GM23338 (cell line): ENCODE measurements at regions not wholly inside any gene's neighbourhood (a gene's known extent, or its start where the extent isn't known, plus 50 kb on each side); places are given as distances from the start of the nearest gene placed in this dataset.

Experiments
- ATAC-seq: fragments of 200-7000 bp; cut with Tn5 transposase; 3 replicates; pipeline ENCODE4 v1.9.1; 2020
- DNase-seq: peaks from one replicate; pipeline ENCODE4 v3.0.0-alpha.2; 2015; ENCODE audit warnings: low spot score
- H2AFZ ChIP-seq: fragments of 200-600 bp; sonication (generic); 2 replicates; pipeline ENCODE4 v1.8.0; 2016; ENCODE audit warnings: antibody characterized with exemption, mild to moderate bottlenecking, moderate library complexity
- H3F3A ChIP-seq: fragments of 200-600 bp; sonication (generic); replicated peaks from 2 replicates; pipeline ENCODE4 v1.8.0; 2017; ENCODE audit warnings: antibody characterized with exemption, mixed run types, low read depth
- H3K27ac ChIP-seq: fragments of 200-600 bp; sonication (generic); 2 replicates; pipeline ENCODE4 v1.6.1; 2016; ENCODE audit warnings: low read depth
- H3K27me3 ChIP-seq: fragments of 200-600 bp; sonication (generic); 2 replicates; pipeline ENCODE4 v1.8.0; 2016; ENCODE audit warnings: mild to moderate bottlenecking, mixed run types, moderate library complexity; ENCODE audit not compliant: insufficient read depth
- H3K36me3 ChIP-seq: fragments of 200-600 bp; sonication (generic); 2 replicates; pipeline ENCODE4 v1.8.0; 2016; ENCODE audit warnings: mild to moderate bottlenecking; ENCODE audit not compliant: insufficient read depth
- H3K4me1 ChIP-seq: fragments of 200-600 bp; sonication (generic); 2 replicates; pipeline ENCODE4 v1.8.0; 2016; ENCODE audit warnings: mild to moderate bottlenecking, moderate library complexity; ENCODE audit not compliant: insufficient read depth
- H3K4me2 ChIP-seq: fragments of 200-600 bp; sonication (generic); 2 replicates; pipeline ENCODE4 v1.7.1; 2017; ENCODE audit warnings: mixed run types
- H3K4me3 ChIP-seq: fragments of 200-600 bp; sonication (generic); 2 replicates; pipeline ENCODE4 v1.6.1; 2016; ENCODE audit warnings: mixed run types
- H3K79me2 ChIP-seq: fragments of 200-600 bp; sonication (generic); replicated peaks from 2 replicates; pipeline ENCODE4 v1.8.0; 2017; ENCODE audit warnings: mild to moderate bottlenecking; ENCODE audit not compliant: insufficient read depth
- H3K9me2 ChIP-seq: fragments of 200-600 bp; sonication (generic); 2 replicates; pipeline ENCODE4 v1.8.0; 2017; ENCODE audit not compliant: insufficient read depth
- H4K20me1 ChIP-seq: fragments of 200-600 bp; sonication (generic); replicated peaks from 2 replicates; pipeline ENCODE4 v1.8.0; 2017; ENCODE audit warnings: mild to moderate bottlenecking; ENCODE audit not compliant: insufficient read depth
- H3K27ac Mint-ChIP-seq: 2 replicates; pipeline ENCODE4 v1.8.0; 2020; ENCODE audit warnings: inconsistent platforms, mild to moderate bottlenecking, moderate library complexity, mixed read lengths
- H3K27me3 Mint-ChIP-seq: 3 replicates; pipeline ENCODE4 v1.8.0; 2022; ENCODE audit warnings: low read depth, mild to moderate bottlenecking, moderate library complexity, mixed read lengths, inconsistent platforms; ENCODE audit not compliant: insufficient read depth, poor library complexity
- H3K36me3 Mint-ChIP-seq: 3 replicates; pipeline ENCODE4 v1.8.0; 2021; ENCODE audit warnings: low read depth, mild to moderate bottlenecking, inconsistent platforms, moderate library complexity, mixed read lengths
- H3K4me1 Mint-ChIP-seq: 3 replicates; pipeline ENCODE4 v1.8.0; 2020; ENCODE audit warnings: mild to moderate bottlenecking, inconsistent platforms, mixed read lengths
- H3K4me3 Mint-ChIP-seq: 3 replicates; pipeline ENCODE4 v1.8.0; 2021; ENCODE audit warnings: moderate library complexity, mild to moderate bottlenecking, inconsistent platforms, mixed read lengths
- H3K9me3 Mint-ChIP-seq: 3 replicates; pipeline ENCODE4 v1.8.0; 2020; ENCODE audit warnings: moderate library complexity, mild to moderate bottlenecking, inconsistent platforms, mixed read lengths
- CREB1 ChIP-seq: fragments of 250-450 bp; sonication (Bioruptor Pico); IDR thresholded peaks from 2 replicates; pipeline ENCODE4 v1.5.0; 2020; ENCODE audit warnings: low read depth, mild to moderate bottlenecking, moderate library complexity
- CTCF ChIP-seq, 2 experiments: fragments of 200-600 bp in 1 of 2; sonication (generic) in 1 of 2; conservative IDR thresholded peaks; 2 replicates each; pipeline versions ENCODE4 v1.5.1 to v1.6.1; 2016 to 2017; ENCODE audit warnings: antibody characterized with exemption in 2 of 2, low read depth in 2 of 2, mild to moderate bottlenecking in 2 of 2, moderate library complexity in 1 of 2
- ETS1 ChIP-seq: IDR thresholded peaks from 2 replicates; pipeline ENCODE4 v1.6.1; 2016; ENCODE audit warnings: antibody characterized with exemption
- EZH2 ChIP-seq: fragments of 200-600 bp; sonication (generic); IDR thresholded peaks from one replicate; pipeline ENCODE4 v1.8.0; 2017; ENCODE audit warnings: antibody characterized with exemption, mild to moderate bottlenecking, low read depth; ENCODE audit not compliant: unreplicated experiment
- EZH2phosphoT487 ChIP-seq: fragments of 200-600 bp; sonication (generic); IDR thresholded peaks from one replicate; pipeline ENCODE4 v1.8.1; 2018; ENCODE audit warnings: antibody characterized with exemption; ENCODE audit not compliant: unreplicated experiment
- JUNB ChIP-seq: IDR thresholded peaks from one replicate; pipeline ENCODE4 v1.6.1; 2016; ENCODE audit warnings: antibody characterized with exemption; ENCODE audit not compliant: unreplicated experiment
- NANOG ChIP-seq: IDR thresholded peaks from 2 replicates; pipeline ENCODE4 v1.6.1; 2016; ENCODE audit warnings: antibody characterized with exemption, borderline replicate concordance
- POLR2AphosphoS5 ChIP-seq: IDR thresholded peaks from 2 replicates; pipeline ENCODE4 v1.6.1; 2016; ENCODE audit warnings: antibody characterized with exemption, low read depth
- REST ChIP-seq: IDR thresholded peaks from one replicate; pipeline ENCODE4 v1.6.1; 2018; ENCODE audit warnings: antibody characterized with exemption; ENCODE audit not compliant: unreplicated experiment
- STAT1 ChIP-seq: IDR thresholded peaks from one replicate; pipeline ENCODE4 v1.6.1; 2016; ENCODE audit warnings: antibody characterized with exemption; ENCODE audit not compliant: unreplicated experiment
- ZNF114 ChIP-seq: fragments of 250-450 bp; sonication (Bioruptor Pico); IDR thresholded peaks from 2 replicates; pipeline ENCODE4 v1.5.0; 2020; ENCODE audit warnings: mild to moderate bottlenecking, moderate library complexity
- ZNF331 ChIP-seq: fragments of 250-450 bp; sonication (Bioruptor Pico); IDR thresholded peaks from 2 replicates; pipeline ENCODE4 v1.5.0; 2020; ENCODE audit warnings: low read depth, mild to moderate bottlenecking, moderate library complexity
- ZNF462 ChIP-seq: fragments of 250-450 bp; sonication (Bioruptor Pico); IDR thresholded peaks from 2 replicates; pipeline ENCODE4 v1.5.0; 2020; ENCODE audit warnings: mild to moderate bottlenecking, moderate library complexity

- no peak overlapping the region for H3K4me3 ChIP-seq
- no peak overlapping the region for H3K27ac ChIP-seq
- H4K20me1 ChIP-seq = no peaks in the 10 kb centered on the region
- H3K9me2 ChIP-seq = peaks cover 26% of the 10 kb centered on the region
- no peaks in the 10 kb centered on the region for H3K79me2 ChIP-seq
- no peak overlapping the region for H3K4me2 ChIP-seq
- TF ChIP-seq NANOG (no peak), EZH2 (no peak), JUNB (no peak), ZNF114 (no peak), ZNF462 (CRISPR knock-in tag) (no peak), EZH2phosphoT487 (no peak), REST (no peak), POLR2AphosphoS5 (no peak), ZNF331 (CRISPR knock-in tag) (no peak), STAT1 (no peak), ETS1 (no peak), CTCF (conservative IDR thresholded peaks at IDR 0.05; ENCODE audit: low read depth in 2 of 2) (no peak), CREB1 (no peak)
- Mint-ChIP-seq H3K9me3 (no peaks in the 10 kb centered on the region; the same call in 2 of the 3 replicates), H3K27ac (no peak overlapping the region), H3K4me1 (peaks cover 3% of the 10 kb centered on the region; the same call in 2 of the 3 replicates), H3K36me3 (no peaks in the 10 kb centered on the region), H3K4me3 (no peak overlapping the region), H3K27me3 (peaks cover 11% of the 10 kb centered on the region)
- H3F3A ChIP-seq = no peaks in the 10 kb centered on the region
- DNase-seq (no peak), ATAC-seq (no peak)
- no peaks in the 10 kb centered on the region for H3K36me3 ChIP-seq
- H3K27me3 ChIP-seq = peaks cover 24% of the 10 kb centered on the region
- H3K4me1 ChIP-seq = no peaks in the 10 kb centered on the region
- no peak overlapping the region for H2AFZ ChIP-seq
Observed at GRCh38 chr7:131903315-131903714, 346.9 kb upstream of the PODXL start.
